H1 (cell line): ENCODE measurements at regions not wholly inside any gene's neighbourhood (a gene's known extent, or its start where the extent isn't known, plus 50 kb on each side); places are given as distances from the start of the nearest gene placed in this dataset.

ENCODE experiments used
- CTCF ChIA-PET: fragments of 300-600 bp; sonication (Branson Sonifier 250); formaldehyde crosslinking; loops from one replicate; lab custom pipeline; 2021; ENCODE audit not compliant: partially characterized antibody; lab: Charles Lee
- POLR2A ChIA-PET: fragments of 300-600 bp; sonication (Branson Sonifier 250); formaldehyde crosslinking; loops from one replicate; lab custom pipeline; 2021; ENCODE audit warnings: inconsistent platforms; ENCODE audit not compliant: partially characterized antibody; lab: Charles Lee
- DNase-seq, 2 experiments: peaks; one replicate each; pipeline versions ENCODE4 v3.0.0 to v3.0.0-alpha.2; 2010 to 2022; ENCODE audit warnings: low spot score in 2 of 2, low read depth in 1 of 2, mixed read lengths in 1 of 2
- FAIRE-seq: peaks from 2 replicates; lab custom pipeline; 2011; peaks lifted over from hg19 to GRCh38; lab: Jason Lieb, UNC
- H2AFZ ChIP-seq: 2 replicates; pipeline ENCODE4 v1.8.1; 2012; ENCODE audit warnings: low read length, inconsistent platforms
- H2AK5ac ChIP-seq: 2 replicates; pipeline ENCODE4 v1.6.1; 2013; ENCODE audit warnings: low read depth, low read length
- H2BK120ac ChIP-seq: replicated peaks from 2 replicates; pipeline ENCODE3; 2013; ENCODE audit warnings: low read depth, low read length, inconsistent platforms
- H2BK12ac ChIP-seq: 2 replicates; pipeline ENCODE4 v1.6.1; 2013; ENCODE audit warnings: low read depth, low read length
- H2BK15ac ChIP-seq: 2 replicates; pipeline ENCODE4 v1.6.1; 2013; ENCODE audit warnings: low read length
- H2BK20ac ChIP-seq: 2 replicates; pipeline ENCODE4 v1.6.1; 2013; ENCODE audit warnings: low read length
- H2BK5ac ChIP-seq: 2 replicates; pipeline ENCODE4 v1.6.1; 2013; ENCODE audit warnings: low read depth, low read length
- H3K14ac ChIP-seq: 2 replicates; pipeline ENCODE4 v1.6.1; 2013; ENCODE audit warnings: inconsistent platforms; ENCODE audit not compliant: insufficient read length
- H3K18ac ChIP-seq: 2 replicates; pipeline ENCODE4 v1.6.1; 2013; ENCODE audit warnings: low read length; ENCODE audit errors: extremely low read depth
- H3K23ac ChIP-seq: 2 replicates; pipeline ENCODE4 v1.6.1; 2013; ENCODE audit warnings: inconsistent platforms; ENCODE audit not compliant: insufficient read length
- H3K23me2 ChIP-seq: 2 replicates; pipeline ENCODE4 v1.6.1; 2013; ENCODE audit warnings: low read depth, low read length
- H3K27ac ChIP-seq: 2 replicates; pipeline ENCODE4 v1.6.1; 2011; ENCODE audit warnings: low read depth, low read length, inconsistent platforms
- H3K27me3 ChIP-seq, 4 experiments: replicated peaks in 1 of 4; 1 replicate in 1 of 4; 2 replicates in 3 of 4; pipeline versions ENCODE4 v1.6.1 to v1.8.1; 2011 to 2013; ENCODE audit warnings: low read length in 3 of 4, mild to moderate bottlenecking in 3 of 4, inconsistent platforms in 2 of 4, mixed read lengths in 2 of 4, moderate library complexity in 1 of 4; ENCODE audit not compliant: control insufficient read depth in 3 of 4, insufficient read depth in 3 of 4; ENCODE audit errors: extremely low read depth in 1 of 4
- H3K36me3 ChIP-seq, 4 experiments: 2 replicates each; pipeline versions ENCODE4 v1.6.1 to v1.8.1; 2011 to 2013; ENCODE audit warnings: mild to moderate bottlenecking in 4 of 4, low read length in 3 of 4, moderate library complexity in 2 of 4, control low read depth in 1 of 4, inconsistent platforms in 1 of 4; ENCODE audit not compliant: insufficient read depth in 4 of 4, control insufficient read depth in 2 of 4
- H3K4ac ChIP-seq: replicated peaks from 2 replicates; pipeline ENCODE3; 2013; ENCODE audit warnings: low read length, low read depth, mixed read lengths, inconsistent platforms; ENCODE audit not compliant: insufficient read length
- H3K4me1 ChIP-seq, 4 experiments: replicated peaks in 1 of 4; 1 replicate in 1 of 4; 2 replicates in 3 of 4; pipeline versions ENCODE4 v1.6.1 to v1.8.1; 2011 to 2013; ENCODE audit warnings: low read length in 3 of 4, inconsistent platforms in 2 of 4, mixed read lengths in 1 of 4; ENCODE audit not compliant: insufficient read depth in 4 of 4, control insufficient read depth in 3 of 4
- H3K4me2 ChIP-seq, 2 experiments: 2 replicates each; pipeline versions ENCODE4 v1.6.1 to v1.8.1; 2011 to 2013; ENCODE audit warnings: low read depth in 2 of 2, low read length in 2 of 2, control low read depth in 1 of 2, inconsistent platforms in 1 of 2, mild to moderate bottlenecking in 1 of 2; ENCODE audit not compliant: insufficient read depth in 1 of 2
- H3K4me3 ChIP-seq, 4 experiments: fragments of 200-600, 300-600 bp in 1 of 4; sonication (generic), shearing (Covaris generic), sonication (Bioruptor Twin) in 1 of 4; 2 replicates each; pipeline versions ENCODE4 v1.5.1 to v1.8.1; 2011 to 2016; ENCODE audit warnings: low read length in 4 of 4, low read depth in 3 of 4, control low read depth in 2 of 4, inconsistent platforms in 2 of 4, mild to moderate bottlenecking in 2 of 4, mixed read lengths in 1 of 4, moderate library complexity in 1 of 4; ENCODE audit not compliant: insufficient read depth in 2 of 4; ENCODE audit errors: extremely low read depth in 1 of 4
- H3K56ac ChIP-seq: replicated peaks from 2 replicates; pipeline ENCODE3; 2013; ENCODE audit warnings: low read depth, mild to moderate bottlenecking, mixed read lengths, low read length, inconsistent platforms; ENCODE audit not compliant: insufficient read length
- H3K79me1 ChIP-seq: 2 replicates; pipeline ENCODE4 v1.6.1; 2013; ENCODE audit warnings: low read depth, low read length, control low read depth
- H3K79me2 ChIP-seq, 2 experiments: 2 replicates each; pipeline versions ENCODE4 v1.6.1 to v1.8.1; 2012 to 2013; ENCODE audit warnings: low read length in 2 of 2, mild to moderate bottlenecking in 2 of 2, inconsistent platforms in 1 of 2; ENCODE audit not compliant: insufficient read depth in 2 of 2, control insufficient read depth in 1 of 2
- H3K9ac ChIP-seq, 4 experiments: replicated peaks in 1 of 4; 1 replicate in 1 of 4; 2 replicates in 3 of 4; pipeline versions ENCODE4 v1.6.1 to v1.8.1; 2011 to 2013; ENCODE audit warnings: low read depth in 3 of 4, low read length in 3 of 4, control low read depth in 2 of 4, mild to moderate bottlenecking in 2 of 4, moderate library complexity in 2 of 4, inconsistent platforms in 1 of 4; ENCODE audit errors: extremely low read depth in 1 of 4
- H3K9me3 ChIP-seq, 2 experiments: 2 replicates each; pipeline versions ENCODE4 v1.6.1 to v1.8.1; 2012 to 2013; ENCODE audit warnings: mild to moderate bottlenecking in 2 of 2, moderate library complexity in 2 of 2, control low read depth in 1 of 2, inconsistent platforms in 1 of 2, low read depth in 1 of 2, low read length in 1 of 2, mixed read lengths in 1 of 2; ENCODE audit not compliant: insufficient read depth in 2 of 2
- H4K20me1 ChIP-seq, 2 experiments: replicated peaks in 1 of 2; 2 replicates each; pipeline versions ENCODE3 to v1.8.1; 2011 to 2013; ENCODE audit warnings: inconsistent platforms in 2 of 2, low read length in 2 of 2, mild to moderate bottlenecking in 1 of 2; ENCODE audit not compliant: insufficient read depth in 2 of 2, control insufficient read depth in 1 of 2
- H4K5ac ChIP-seq: 2 replicates; pipeline ENCODE4 v1.6.1; 2013; ENCODE audit warnings: low read length, low read depth, mixed read lengths, inconsistent platforms; ENCODE audit not compliant: insufficient read length
- H4K8ac ChIP-seq: 2 replicates; pipeline ENCODE4 v1.8.0; 2013; ENCODE audit warnings: mild to moderate bottlenecking, moderate library complexity, low read length, inconsistent platforms; ENCODE audit not compliant: insufficient read depth; ENCODE audit errors: extremely low read depth
- H4K91ac ChIP-seq: replicated peaks from 2 replicates; pipeline ENCODE3; 2013; ENCODE audit warnings: low read length, mixed read lengths, inconsistent platforms; ENCODE audit not compliant: insufficient read length
- ASH2L ChIP-seq: fragments of 200-600, 300-600 bp; sonication (generic); IDR thresholded peaks from one replicate; pipeline ENCODE4 v1.7.1; 2017; ENCODE audit warnings: low read length
- WGBS, 2 experiments: shearing (Covaris generic) in 1 of 2; methylation state at CpG; one replicate each; pipeline versions ENCODE4 v1.1.6 to v1.1.7; 2013 to 2015; ENCODE audit warnings: low lambda C conversion rate in 2 of 2, mixed read lengths in 2 of 2, inconsistent platforms in 1 of 2, low coverage in 1 of 2, missing lambda C conversion rate in 1 of 2; ENCODE audit not compliant: insufficient replicate concordance in 2 of 2, insufficient coverage in 1 of 2, insufficient read length in 1 of 2; ENCODE audit errors: extremely low coverage in 1 of 2, missing lambda C conversion rate in 1 of 2; 5-methylcytosine and 5-hydroxymethylcytosine counted together
- TF ChIP-seq, protein P1 (sequence below): IDR thresholded peaks from 2 replicates; pipeline ENCODE4 v1.6.1; 2011; ENCODE audit warnings: low read length, improper control_type of control experiment

GRCh38 chr12:94089891-94090290 lies 58.5 kb upstream of the PLXNC1 start:
- no peak overlapping the region for H2AFZ ChIP-seq
- no peak overlapping the region for H3K4me2 ChIP-seq
- H3K23me2 ChIP-seq: no peaks in the 10 kb centered on the region
- H3K56ac ChIP-seq: no peak overlapping the region
- no peak overlapping the region for H2AK5ac ChIP-seq
- H3K4me1 ChIP-seq: no peaks in the 10 kb centered on the region
- no peak overlapping the region for H3K18ac ChIP-seq
- H4K8ac ChIP-seq: no peak overlapping the region
- no peak overlapping the region for H3K14ac ChIP-seq
- ChIA-PET CTCF (interaction anchor here (1.1 to 7.4 kb wide), 4 partner anchors 12 to 588 kb away, joined by 3 to 59 read pairs (median 24); no protein-coding TSS in a partner anchor), POLR2A (no interaction called here)
- H2BK120ac ChIP-seq: no peak overlapping the region
- no peak overlapping the region for H3K23ac ChIP-seq
- H3K9ac ChIP-seq: no peak overlapping the region
- H3K79me2 ChIP-seq: no peaks in the 10 kb centered on the region
- no peak for TF ChIP-seq ASH2L
- TF ChIP-seq, protein P1, sequence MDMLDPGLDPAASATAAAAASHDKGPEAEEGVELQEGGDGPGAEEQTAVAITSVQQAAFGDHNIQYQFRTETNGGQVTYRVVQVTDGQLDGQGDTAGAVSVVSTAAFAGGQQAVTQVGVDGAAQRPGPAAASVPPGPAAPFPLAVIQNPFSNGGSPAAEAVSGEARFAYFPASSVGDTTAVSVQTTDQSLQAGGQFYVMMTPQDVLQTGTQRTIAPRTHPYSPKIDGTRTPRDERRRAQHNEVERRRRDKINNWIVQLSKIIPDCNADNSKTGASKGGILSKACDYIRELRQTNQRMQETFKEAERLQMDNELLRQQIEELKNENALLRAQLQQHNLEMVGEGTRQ: no peak
- no peaks in the 10 kb centered on the region for H3K27me3 ChIP-seq
- no peak overlapping the region for H4K91ac ChIP-seq
- 70% methylated on average over 3 of the region's 3 CpGs; no CpG with 5 or more reads in 1 of the 2 experiments for WGBS, 2 experiments
- H3K4ac ChIP-seq: no peak overlapping the region
- no peaks in the 10 kb centered on the region for H3K9me3 ChIP-seq
- no peak overlapping the region for H2BK12ac ChIP-seq
- H2BK15ac ChIP-seq: no peak overlapping the region
- H4K5ac ChIP-seq: no peak overlapping the region
- DNase-seq: no peak
- H2BK20ac ChIP-seq: no peak overlapping the region
- no peaks in the 10 kb centered on the region for H3K79me1 ChIP-seq
- no peaks in the 10 kb centered on the region for H4K20me1 ChIP-seq
- H3K4me3 ChIP-seq: no peak overlapping the region
- H2BK5ac ChIP-seq: no peak overlapping the region
- no peak overlapping the region for H3K27ac ChIP-seq
- H3K36me3 ChIP-seq: no peaks in the 10 kb centered on the region
- no peak for FAIRE-seq
